Activated T-cell treated with anti-CD3 and anti-CD28 coated beads, Interleukin-2, amount 50 U/mL, for 4 hours (primary cell): ENCODE measurements at regions not wholly inside any gene's neighbourhood (a gene's known extent, or its start where the extent isn't known, plus 50 kb on each side); places are given as distances from the start of the nearest gene placed in this dataset.

Experiments
- ATAC-seq, 2 donors: fragments of 200-7000 bp; cut with Tn5 transposase; one replicate each; pipeline ENCODE4 v1.10.0; 2021
- DNase-seq: peaks from one replicate; pipeline ENCODE4 v3.0.0-alpha.2; 2020
- H3K27me3 Mint-ChIP-seq: one replicate; pipeline ENCODE4 v1.8.0; 2021; ENCODE audit warnings: low read depth, mixed read lengths
- H3K36me3 Mint-ChIP-seq: one replicate; pipeline ENCODE4 v1.8.0; 2022; ENCODE audit warnings: mixed read lengths; ENCODE audit not compliant: insufficient read depth
- H3K4me1 Mint-ChIP-seq: one replicate; pipeline ENCODE4 v1.8.0; 2021; ENCODE audit warnings: low read depth, mixed read lengths
- H3K4me3 Mint-ChIP-seq: one replicate; pipeline ENCODE4 v1.8.0; 2021; ENCODE audit warnings: mild to moderate bottlenecking, moderate library complexity, mixed read lengths
- H3K9me3 Mint-ChIP-seq: one replicate; pipeline ENCODE4 v1.8.0; 2021; ENCODE audit warnings: mixed read lengths

DNA sequence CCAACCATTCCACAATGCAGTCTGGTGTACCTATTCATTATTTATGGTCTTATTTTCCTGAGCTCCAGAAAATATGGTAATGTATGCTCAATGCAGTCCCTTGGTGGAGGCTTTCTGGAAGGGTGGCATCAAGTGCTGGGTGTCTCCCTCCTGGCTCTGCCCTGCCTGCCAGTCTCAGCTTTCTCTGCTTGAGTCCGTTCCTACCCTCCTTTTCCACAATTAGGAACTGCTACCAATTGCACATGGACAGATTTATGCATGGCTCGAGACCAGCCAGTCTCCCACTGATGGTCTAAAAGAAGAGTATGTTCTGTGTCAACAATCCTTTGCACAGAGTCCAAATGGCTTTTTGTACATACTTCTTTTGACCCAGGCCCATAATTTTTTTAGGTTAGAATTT, 189.8 kb downstream of the TLE1 start:
- peaks cover 3% of the 10 kb centered on the region for H3K9me3 Mint-ChIP-seq
- no peaks in the 10 kb centered on the region for H3K27me3 Mint-ChIP-seq
- ATAC-seq (no peak), DNase-seq (no peak)
- no peaks in the 10 kb centered on the region for H3K4me1 Mint-ChIP-seq
- H3K4me3 Mint-ChIP-seq = no peak overlapping the region
- H3K36me3 Mint-ChIP-seq = no peaks in the 10 kb centered on the region

DNA sequence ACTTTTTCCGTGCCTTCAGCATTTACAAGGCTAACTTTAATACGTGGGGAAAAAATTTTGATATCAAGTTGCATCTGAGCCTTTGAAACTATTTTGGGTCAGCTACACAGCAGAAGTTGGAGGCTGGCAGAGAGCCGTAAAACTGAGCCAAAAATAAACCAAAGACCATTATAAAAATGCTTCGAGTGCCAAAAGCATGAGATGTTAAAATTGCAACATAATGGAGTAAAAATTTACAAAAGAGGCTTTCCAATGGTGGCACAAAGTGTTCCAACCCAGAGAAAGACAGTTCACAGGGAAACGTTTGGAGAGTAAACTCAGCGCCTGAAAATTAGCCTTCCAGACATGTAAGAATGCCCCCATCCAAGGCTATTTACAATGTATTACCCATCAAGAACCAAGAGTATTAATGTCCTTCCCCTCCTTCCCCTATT, 190.3 kb downstream of the TLE1 start:
- Mint-ChIP-seq H3K4me3 (no peak overlapping the region), H3K27me3 (no peaks in the 10 kb centered on the region), H3K36me3 (no peaks in the 10 kb centered on the region), H3K4me1 (no peaks in the 10 kb centered on the region), H3K9me3 (peaks cover 3% of the 10 kb centered on the region)
- ATAC-seq (no peak), DNase-seq (no peak)

DNA sequence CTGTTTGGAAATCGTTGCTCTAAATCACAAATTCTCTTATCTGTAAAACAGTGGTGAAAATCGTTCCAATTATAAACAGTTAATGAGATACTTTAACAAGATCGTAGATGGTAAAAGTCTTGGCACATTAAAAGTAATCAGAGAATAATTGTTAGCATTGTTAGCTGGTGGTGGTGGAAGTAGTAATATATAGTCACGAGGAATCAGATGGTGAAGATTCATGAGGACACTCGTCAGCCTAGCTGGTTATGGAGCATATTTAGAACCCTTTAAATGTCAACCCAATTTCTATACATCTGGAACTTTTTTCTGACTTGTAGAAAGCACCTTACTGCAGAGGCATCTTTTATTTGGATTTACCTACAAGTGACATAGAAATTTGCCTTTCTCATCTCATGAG, 190.8 kb downstream of the TLE1 start:
- H3K9me3 Mint-ChIP-seq = peaks cover 3% of the 10 kb centered on the region
- ATAC-seq (no peak), DNase-seq (no peak)
- H3K27me3 Mint-ChIP-seq = no peaks in the 10 kb centered on the region
- no peaks in the 10 kb centered on the region for H3K36me3 Mint-ChIP-seq
- H3K4me1 Mint-ChIP-seq = no peaks in the 10 kb centered on the region
- H3K4me3 Mint-ChIP-seq = no peak overlapping the region

DNA sequence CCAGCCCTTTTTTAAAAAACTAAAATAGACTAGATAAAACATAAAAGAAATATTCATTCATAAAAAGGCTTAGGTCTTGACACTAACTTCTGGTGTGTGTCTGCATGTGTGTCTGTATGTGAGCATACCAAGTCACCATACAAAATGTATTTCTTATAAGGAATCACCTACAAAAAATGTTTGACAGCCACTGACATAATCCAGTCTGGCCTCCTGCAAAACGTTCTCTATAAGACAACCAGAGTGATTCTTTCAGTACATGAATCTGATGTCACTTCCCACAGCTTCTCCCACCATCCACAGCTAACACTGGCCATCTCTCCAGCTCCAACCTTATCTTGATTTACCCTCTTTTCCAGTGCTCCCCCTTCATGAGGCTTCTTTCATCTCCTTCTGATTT, 192.3 kb downstream of the TLE1 start:
- H3K4me3 Mint-ChIP-seq = no peak overlapping the region
- H3K36me3 Mint-ChIP-seq = no peaks in the 10 kb centered on the region
- DNase-seq = no peak
- peaks cover 3% of the 10 kb centered on the region for H3K9me3 Mint-ChIP-seq
- ATAC-seq = no peak
- no peaks in the 10 kb centered on the region for H3K27me3 Mint-ChIP-seq
- no peaks in the 10 kb centered on the region for H3K4me1 Mint-ChIP-seq

DNA sequence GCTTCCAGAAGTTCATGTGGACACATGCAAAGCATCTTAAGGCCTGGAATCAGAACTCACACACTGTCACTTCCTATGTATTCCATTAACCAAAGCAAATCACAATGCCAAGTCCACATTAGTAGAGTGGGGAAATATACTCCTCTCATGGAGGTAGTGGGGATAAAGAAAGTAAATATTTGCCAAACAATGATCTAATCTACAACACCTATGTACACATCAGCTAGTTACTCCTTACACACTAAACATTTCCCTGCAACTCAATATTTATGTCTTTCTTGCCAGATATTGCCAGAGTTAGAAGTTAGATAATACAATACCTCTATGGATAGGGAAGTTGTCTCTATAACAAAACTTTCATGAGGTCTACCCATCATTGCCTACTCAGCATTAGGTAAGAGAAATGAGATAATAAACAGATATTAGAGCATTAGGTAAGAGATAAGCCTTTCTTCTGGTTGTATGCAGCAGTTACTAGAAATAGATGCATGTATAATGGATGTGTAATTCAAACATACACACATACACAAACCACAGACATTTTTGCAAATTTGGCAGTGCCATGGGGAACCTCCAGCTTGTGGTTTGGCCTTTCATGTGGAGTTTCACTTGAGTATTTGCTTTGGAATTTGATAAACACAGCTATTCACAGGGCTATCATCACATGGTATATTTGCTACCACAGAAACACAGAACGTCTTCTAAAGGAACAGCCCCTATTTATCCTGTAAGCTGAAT, 196.5 kb downstream of the TLE1 start:
- Mint-ChIP-seq H3K4me1 (no peaks in the 10 kb centered on the region), H3K27me3 (no peaks in the 10 kb centered on the region), H3K9me3 (peaks cover 3% of the 10 kb centered on the region), H3K4me3 (no peak overlapping the region), H3K36me3 (no peaks in the 10 kb centered on the region)
- DNase-seq (no peak), ATAC-seq (no peak)

DNA sequence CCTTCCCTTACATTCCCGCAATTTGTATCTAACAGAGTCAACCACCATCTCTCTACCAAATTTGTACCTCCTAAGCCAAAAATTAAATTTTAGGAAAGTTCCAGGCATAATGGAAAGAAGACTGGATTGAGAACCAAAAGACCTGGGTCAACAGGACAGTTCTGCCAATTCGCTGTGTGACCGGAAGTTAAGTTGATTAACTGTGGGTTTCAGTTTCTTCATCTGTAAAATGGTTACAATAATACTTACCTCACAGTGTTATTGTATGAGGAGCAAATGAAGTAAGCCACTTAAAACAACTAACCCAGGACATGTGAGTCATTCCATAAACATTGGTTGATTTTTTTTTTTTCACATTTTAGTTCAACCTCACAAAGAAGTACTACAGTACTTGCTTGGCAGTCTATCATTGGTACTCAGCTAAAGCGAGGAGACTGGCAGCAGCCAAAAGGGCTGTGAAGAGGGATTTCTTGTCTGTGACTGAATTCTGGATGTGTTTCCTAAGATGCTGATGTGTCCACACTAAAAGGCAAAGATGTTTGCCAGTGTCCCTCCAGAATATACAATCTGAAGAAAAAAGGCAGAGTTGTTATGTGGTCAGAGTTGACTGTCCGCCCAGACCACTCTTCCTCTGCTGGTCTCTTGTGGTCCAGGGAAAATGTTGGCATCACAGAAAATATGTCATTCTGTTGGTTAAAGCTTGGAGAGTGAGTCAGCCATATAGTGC, 198.6 kb downstream of the TLE1 start:
- no peak for ATAC-seq
- no peaks in the 10 kb centered on the region for H3K36me3 Mint-ChIP-seq
- no peak overlapping the region for H3K4me3 Mint-ChIP-seq
- no peaks in the 10 kb centered on the region for H3K27me3 Mint-ChIP-seq
- no peaks in the 10 kb centered on the region for H3K4me1 Mint-ChIP-seq
- DNase-seq = no peak
- no peaks in the 10 kb centered on the region for H3K9me3 Mint-ChIP-seq

DNA sequence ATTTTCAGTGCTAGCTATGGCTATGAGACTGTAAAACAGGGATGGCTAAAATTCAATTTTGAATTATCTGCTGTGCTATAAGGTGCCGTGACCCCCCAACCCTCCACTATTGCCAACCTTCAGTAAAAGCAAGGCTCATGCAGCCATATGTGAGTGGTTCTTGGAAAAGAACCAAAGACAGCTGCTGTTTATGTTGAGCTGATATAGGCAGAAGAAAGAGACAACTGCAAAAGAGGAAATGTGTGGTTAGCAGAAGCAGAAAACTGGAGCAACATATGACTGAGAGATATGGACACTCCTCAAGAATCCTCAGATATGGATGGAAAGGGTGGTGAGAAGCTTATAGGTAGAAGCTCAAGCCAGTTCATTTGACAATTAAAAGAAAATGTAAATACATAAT, 200.3 kb downstream of the TLE1 start:
- DNase-seq = no peak
- H3K36me3 Mint-ChIP-seq = no peaks in the 10 kb centered on the region
- no peak for ATAC-seq
- no peak overlapping the region for H3K4me3 Mint-ChIP-seq
- peaks cover 4% of the 10 kb centered on the region for H3K9me3 Mint-ChIP-seq
- no peaks in the 10 kb centered on the region for H3K4me1 Mint-ChIP-seq
- H3K27me3 Mint-ChIP-seq = peaks cover 2% of the 10 kb centered on the region

DNA sequence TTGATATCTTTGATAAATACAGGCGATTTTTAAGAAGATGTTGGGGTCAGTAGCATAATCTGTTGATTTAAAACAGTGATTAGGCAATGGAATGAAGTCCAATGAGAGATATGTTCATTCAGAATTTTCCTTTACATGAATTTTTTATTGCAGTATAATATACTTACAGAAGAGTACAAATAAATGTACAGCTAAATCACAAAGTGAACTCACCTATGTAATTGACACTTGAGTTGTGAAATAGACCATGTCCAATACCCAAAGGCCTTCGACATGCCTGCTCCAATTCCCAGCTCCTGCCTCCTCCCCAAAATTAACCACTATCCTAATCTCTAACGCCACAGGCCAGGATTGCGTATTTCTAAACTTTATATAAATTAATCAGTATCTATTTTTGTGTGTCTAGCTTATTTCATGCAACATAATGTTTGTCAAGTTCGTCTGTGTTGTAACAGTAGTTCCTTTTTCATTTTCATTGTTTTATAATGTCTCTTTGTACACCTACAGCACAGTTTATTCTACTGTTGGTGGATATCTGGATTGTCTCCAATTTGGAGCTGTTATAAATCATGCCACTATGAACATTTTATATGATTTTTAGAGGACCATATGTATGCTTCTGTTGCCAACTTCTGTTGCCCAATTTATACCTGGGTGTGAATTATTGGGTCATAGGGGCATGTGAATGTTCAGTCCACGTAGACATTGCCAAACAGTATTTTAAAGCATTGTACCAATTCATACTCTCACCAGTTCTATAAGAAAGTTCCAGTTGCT, 208.3 kb downstream of the TLE1 start:
- DNase-seq = no peak

DNA sequence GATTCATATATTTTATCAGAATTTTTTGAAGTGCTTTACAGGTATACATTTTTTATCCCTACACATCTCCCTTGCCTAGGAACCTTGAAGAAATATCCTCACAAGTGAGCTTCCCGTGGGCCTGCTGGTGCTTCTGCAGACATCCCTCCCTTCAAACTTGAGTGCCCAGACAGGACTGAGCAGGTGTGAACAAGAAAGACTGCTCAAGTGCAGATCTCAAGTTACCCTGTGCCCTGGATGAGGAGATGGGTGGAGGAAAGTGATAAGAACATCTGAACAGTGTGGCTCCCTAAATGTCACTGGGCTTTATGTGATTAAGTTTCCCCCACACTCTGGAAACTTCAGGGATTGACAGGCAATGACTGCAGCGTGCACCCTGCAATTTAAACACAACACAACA, 209.8 kb downstream of the TLE1 start:
- ATAC-seq = no peak
- no peak for DNase-seq
- no peaks in the 10 kb centered on the region for H3K36me3 Mint-ChIP-seq
- no peaks in the 10 kb centered on the region for H3K27me3 Mint-ChIP-seq
- H3K4me3 Mint-ChIP-seq = no peak overlapping the region
- H3K9me3 Mint-ChIP-seq = peaks cover 5% of the 10 kb centered on the region
- no peaks in the 10 kb centered on the region for H3K4me1 Mint-ChIP-seq

More for the DNA sequence above, 208.3 kb downstream of the TLE1 start:
- H3K9me3 Mint-ChIP-seq = peaks cover 7% of the 10 kb centered on the region
- H3K4me3 Mint-ChIP-seq = no peak overlapping the region
- peaks cover 2% of the 10 kb centered on the region for H3K27me3 Mint-ChIP-seq
- H3K4me1 Mint-ChIP-seq = no peaks in the 10 kb centered on the region
- ATAC-seq = no peak
- no peaks in the 10 kb centered on the region for H3K36me3 Mint-ChIP-seq

DNA sequence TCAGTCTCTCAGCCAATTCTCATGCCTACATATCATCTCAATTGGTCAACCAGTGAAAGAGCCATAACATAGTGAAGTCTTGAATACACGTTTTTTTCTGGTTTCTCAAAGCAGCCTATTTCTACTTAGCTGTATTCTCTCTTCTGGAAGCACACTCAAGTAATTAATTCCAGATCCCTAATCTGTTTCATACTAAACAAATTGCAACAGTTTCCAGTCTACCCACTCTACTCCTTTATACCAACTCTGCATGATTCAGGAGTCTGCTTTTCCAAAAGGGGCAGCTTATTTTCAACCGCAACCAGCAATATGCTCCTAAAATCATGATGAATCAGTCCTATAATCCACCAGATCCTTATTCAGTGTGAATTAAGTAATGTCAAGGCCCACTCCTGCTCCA, 211.7 kb downstream of the TLE1 start:
- H3K27me3 Mint-ChIP-seq = no peaks in the 10 kb centered on the region
- H3K36me3 Mint-ChIP-seq = no peaks in the 10 kb centered on the region
- H3K9me3 Mint-ChIP-seq = peaks cover 4% of the 10 kb centered on the region
- DNase-seq (no peak), ATAC-seq (no peak)
- no peaks in the 10 kb centered on the region for H3K4me1 Mint-ChIP-seq
- no peak overlapping the region for H3K4me3 Mint-ChIP-seq

DNA sequence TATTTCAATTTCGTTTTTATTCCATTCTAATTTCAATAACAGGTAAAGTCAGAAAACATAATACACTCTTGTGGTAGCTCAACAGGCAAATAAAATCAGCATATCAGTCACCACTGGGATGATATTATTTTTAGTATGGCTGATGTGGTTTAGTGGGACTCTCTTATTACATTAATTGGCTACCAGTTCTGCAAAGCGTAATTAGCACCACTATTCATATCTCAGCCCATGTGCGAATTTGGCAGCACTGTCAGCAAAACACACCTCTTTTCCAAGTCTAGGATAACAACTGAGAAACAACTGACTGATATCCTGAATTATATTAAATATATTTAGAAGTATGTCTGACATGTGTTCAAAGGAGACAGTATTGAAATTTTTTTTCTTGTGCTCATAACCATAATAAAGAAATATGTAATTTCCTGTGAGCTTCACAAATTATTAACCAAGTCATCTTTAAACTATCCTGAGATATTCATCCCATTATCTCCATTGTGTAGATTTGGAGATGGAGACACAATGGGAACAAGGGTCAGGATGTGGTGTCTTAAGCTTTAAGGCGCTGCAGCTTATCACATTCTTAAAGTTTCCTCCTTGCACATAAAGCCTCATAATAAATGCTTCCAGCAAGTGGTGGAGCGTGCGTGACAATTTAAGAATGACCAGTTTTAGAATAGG, 212.4 kb downstream of the TLE1 start:
- no peaks in the 10 kb centered on the region for H3K36me3 Mint-ChIP-seq
- ATAC-seq (no peak), DNase-seq (no peak)
- no peaks in the 10 kb centered on the region for H3K27me3 Mint-ChIP-seq
- H3K9me3 Mint-ChIP-seq = peaks cover 4% of the 10 kb centered on the region
- H3K4me1 Mint-ChIP-seq = no peaks in the 10 kb centered on the region
- no peak overlapping the region for H3K4me3 Mint-ChIP-seq

DNA sequence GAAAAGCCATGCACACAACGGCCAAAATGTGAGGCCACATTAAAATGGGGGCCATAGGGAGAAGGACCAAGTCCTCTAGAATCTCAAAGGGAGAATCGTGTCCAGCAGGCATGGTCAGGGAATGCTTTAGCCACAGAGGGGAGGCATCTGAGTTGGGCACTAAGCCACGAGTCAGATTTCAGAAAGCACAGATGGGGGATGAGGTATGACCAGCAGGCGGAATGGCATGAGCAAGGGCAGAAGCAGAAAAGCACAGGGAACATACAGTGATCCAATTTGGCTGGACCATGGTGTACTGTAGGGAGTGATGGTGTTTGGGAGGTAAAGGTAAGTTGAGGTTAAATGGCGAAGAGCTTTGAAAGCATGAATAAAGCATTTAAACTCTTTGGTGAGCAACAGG, 214.6 kb downstream of the TLE1 start:
- no peaks in the 10 kb centered on the region for H3K4me1 Mint-ChIP-seq
- no peaks in the 10 kb centered on the region for H3K36me3 Mint-ChIP-seq
- no peak overlapping the region for H3K4me3 Mint-ChIP-seq
- no peaks in the 10 kb centered on the region for H3K9me3 Mint-ChIP-seq
- no peaks in the 10 kb centered on the region for H3K27me3 Mint-ChIP-seq
- DNase-seq = no peak
- ATAC-seq = no peak

DNA sequence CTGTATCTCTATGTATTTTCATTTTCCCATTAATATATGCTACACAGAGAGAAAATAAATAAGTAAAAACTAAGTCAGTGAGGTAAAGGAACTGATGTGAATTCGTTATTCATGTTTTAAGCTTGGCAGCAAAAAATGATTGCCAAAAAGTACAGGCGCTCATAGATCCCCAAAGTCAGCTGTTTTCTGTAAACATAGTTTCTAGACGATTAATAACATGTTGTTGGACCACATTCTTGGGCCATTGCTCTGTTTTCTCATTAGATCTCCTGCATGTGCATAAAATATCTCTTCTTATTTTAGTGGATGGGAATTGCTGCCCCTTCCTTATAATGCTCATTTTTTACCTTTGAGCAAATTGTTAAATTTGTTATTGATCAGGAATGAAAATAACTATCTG, 215.2 kb downstream of the TLE1 start:
- Mint-ChIP-seq H3K27me3 (no peaks in the 10 kb centered on the region), H3K4me1 (no peaks in the 10 kb centered on the region), H3K4me3 (no peak overlapping the region), H3K36me3 (no peaks in the 10 kb centered on the region), H3K9me3 (no peaks in the 10 kb centered on the region)
- ATAC-seq (no peak), DNase-seq (no peak)

DNA sequence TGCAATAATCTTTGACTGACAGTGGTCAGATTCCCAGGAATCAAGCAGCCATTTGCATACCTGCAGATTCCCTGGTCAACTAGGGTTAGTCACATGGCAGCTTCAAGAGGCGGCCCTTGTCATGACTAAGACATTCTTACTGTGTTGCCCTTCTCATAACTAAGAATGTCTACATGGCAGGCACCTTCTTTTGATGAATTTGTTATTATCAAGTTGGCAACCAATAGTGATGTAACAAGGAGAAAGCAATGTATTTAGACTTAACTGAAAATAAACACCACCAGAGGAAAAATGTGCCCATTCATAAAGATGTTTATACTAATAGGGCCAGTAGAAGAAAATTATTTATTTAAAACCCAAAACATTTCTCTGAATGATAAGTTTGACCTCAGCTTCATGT, 215.6 kb downstream of the TLE1 start:
- Mint-ChIP-seq H3K27me3 (no peaks in the 10 kb centered on the region), H3K4me1 (no peaks in the 10 kb centered on the region), H3K9me3 (no peaks in the 10 kb centered on the region), H3K36me3 (no peaks in the 10 kb centered on the region), H3K4me3 (no peak overlapping the region)
- no peak for DNase-seq
- ATAC-seq = no peak
